K562 (cell line): ENCODE measurements at regions not wholly inside any gene's neighbourhood (a gene's known extent, or its start where the extent isn't known, plus 50 kb on each side); places are given as distances from the start of the nearest gene placed in this dataset.

Experiments used
- ATAC-seq: fragments of 200-7000 bp; cut with Tn5 transposase; 3 replicates; pipeline ENCODE4 v1.9.1; 2020; ENCODE audit warnings: moderate library complexity
- BruUV-seq: library from RNA; stranded (reverse); fragments of 400-500 nt; replicated peaks from 2 replicates; lab custom pipeline; 2021; lab: Mats Ljungman, UMichigan
- CTCF ChIA-PET: fragments of 300-600 bp; formaldehyde crosslinking; extraction: SDS; loops from one replicate; lab custom pipeline; 2021; ENCODE audit warnings: low intra/inter-chr PET ratio; lab: Yijun Ruan, JAX
- POLR2A ChIA-PET: fragments of 300-600, 350-650 bp; sonication (Branson Sonifier 250); formaldehyde crosslinking; extraction: SDS; loops from one replicate; lab custom pipeline; 2021; ENCODE audit warnings: antibody characterized with exemption, inconsistent platforms; lab: Yijun Ruan, JAX
- DNase-seq, 4 experiments: peaks; one replicate each; pipeline versions ENCODE4 v3.0.0 to v3.0.0-alpha.2; 2011 to 2018; ENCODE audit warnings: low spot score in 3 of 4, mixed read lengths in 3 of 4; ENCODE audit errors: extremely low read depth in 1 of 4
- FAIRE-seq: peaks from 2 replicates; lab custom pipeline; 2011; peaks lifted over from hg19 to GRCh38; lab: Jason Lieb, UNC
- H2AFZ ChIP-seq: 2 replicates; pipeline ENCODE4 v1.6.0; 2011; ENCODE audit warnings: low read depth, low read length, control low read depth, inconsistent platforms
- H3K27ac ChIP-seq: fragments of 200-600 bp; 3 replicates; pipeline ENCODE4 v1.8.0; 2011; ENCODE audit warnings: low read depth, mild to moderate bottlenecking, control low read depth, inconsistent platforms, low read length, moderate library complexity, mixed read lengths; ENCODE audit errors: extremely low read depth
- H3K27me3 ChIP-seq, 2 experiments: fragments of 300-600 bp in 1 of 2; 2 replicates in 1 of 2; 3 replicates in 1 of 2; pipeline versions ENCODE4 v1.6.0 to v1.8.0; 2011; ENCODE audit warnings: inconsistent platforms in 2 of 2, low read length in 2 of 2, mild to moderate bottlenecking in 1 of 2, mixed read lengths in 1 of 2, moderate library complexity in 1 of 2; ENCODE audit not compliant: control insufficient read depth in 2 of 2, insufficient read depth in 2 of 2
- H3K36me3 ChIP-seq: fragments of 300-600 bp; 3 replicates; pipeline ENCODE4 v1.8.0; 2011; ENCODE audit warnings: mild to moderate bottlenecking, low read length, inconsistent platforms; ENCODE audit not compliant: control insufficient read depth, insufficient read depth
- H3K4me1 ChIP-seq, 2 experiments: fragments of 200-600 bp in 1 of 2; replicated peaks in 1 of 2; 2 replicates in 1 of 2; 3 replicates in 1 of 2; pipeline versions ENCODE4 v1.5.1 to v1.8.0; 2011; ENCODE audit warnings: inconsistent platforms in 2 of 2, low read length in 2 of 2, mild to moderate bottlenecking in 1 of 2, mixed read lengths in 1 of 2, moderate library complexity in 1 of 2; ENCODE audit not compliant: control insufficient read depth in 2 of 2, insufficient read depth in 2 of 2
- H3K4me2 ChIP-seq: 2 replicates; pipeline ENCODE4 v1.6.1; 2011; ENCODE audit warnings: low read length, control low read depth, inconsistent platforms, mixed read lengths; ENCODE audit not compliant: insufficient read depth
- H3K4me3 ChIP-seq: fragments of 200-600 bp; sonication (generic), shearing (Covaris generic); 2 replicates; pipeline ENCODE4 v1.5.1; 2016; ENCODE audit warnings: control low read depth, inconsistent platforms
- H3K79me2 ChIP-seq: fragments of 200-600 bp; 3 replicates; pipeline ENCODE4 v1.8.0; 2011; ENCODE audit warnings: low read length, inconsistent platforms; ENCODE audit not compliant: control insufficient read depth, insufficient read depth
- H3K9ac ChIP-seq, 2 experiments: 2 replicates each; pipeline versions ENCODE4 v1.6.0 to v1.6.1; 2011; ENCODE audit warnings: low read depth in 2 of 2, low read length in 2 of 2, control low read depth in 1 of 2, inconsistent platforms in 1 of 2, mild to moderate bottlenecking in 1 of 2, mixed read lengths in 1 of 2; ENCODE audit not compliant: insufficient read depth in 1 of 2
- H3K9me1 ChIP-seq: one replicate; pipeline ENCODE4 v1.6.0; 2011; ENCODE audit warnings: inconsistent platforms, mild to moderate bottlenecking, low read length, moderate library complexity; ENCODE audit not compliant: control insufficient read depth, insufficient read depth
- H3K9me3 ChIP-seq: replicated peaks from 2 replicates; pipeline ENCODE4 v1.5.1; 2011; ENCODE audit warnings: low read depth, low read length, inconsistent platforms; ENCODE audit not compliant: control insufficient read depth, insufficient read depth
- H4K20me1 ChIP-seq: replicated peaks from 2 replicates; pipeline ENCODE4 v1.6.1; 2011; ENCODE audit warnings: low read length, inconsistent platforms, mixed read lengths; ENCODE audit not compliant: control insufficient read depth, insufficient read depth
- CCAR2 ChIP-seq: fragments of 200-400 bp; formaldehyde crosslinking; IDR thresholded peaks from 2 replicates; pipeline ENCODE4 v1.6.1; 2017; ENCODE audit warnings: mild to moderate bottlenecking, low read depth, low read length
- CEBPZ ChIP-seq: fragments of 150-350 bp; IDR thresholded peaks from 2 replicates; pipeline ENCODE4 v1.6.1; 2014; ENCODE audit warnings: low read depth, mild to moderate bottlenecking, low read length, borderline replicate concordance
- CREB1 ChIP-seq, 2 experiments: sonication (generic) in 1 of 2; formaldehyde crosslinking in 1 of 2; IDR thresholded peaks; 2 replicates each; pipeline versions ENCODE4 v1.6.1 to v1.8.0; 2012 to 2022; ENCODE audit warnings: inconsistent platforms in 1 of 2, mild to moderate bottlenecking in 1 of 2, missing genetic modification reagents in 1 of 2, moderate library complexity in 1 of 2
- CUX1 ChIP-seq: fragments of 200-800 bp; sonication (Bioruptor generic); IDR thresholded peaks from 2 replicates; pipeline ENCODE4 v1.6.1; 2016; ENCODE audit warnings: missing genetic modification characterization, missing compliant biosample characterization
- EGR1 ChIP-seq: fragments of 450-650 bp; conservative IDR thresholded peaks from 2 replicates; pipeline ENCODE4 v1.6.1; 2017; ENCODE audit warnings: mild to moderate bottlenecking
- ETV6 ChIP-seq, 3 experiments: fragments of 150-350 bp in 1 of 3; sonication (generic) in 1 of 3; formaldehyde crosslinking in 1 of 3; IDR thresholded peaks; 2 replicates each; pipeline versions ENCODE4 v1.6.1 to v1.8.0; 2014 to 2022; ENCODE audit warnings: borderline replicate concordance in 2 of 3, low read depth in 2 of 3, antibody characterized with exemption in 1 of 3, low read length in 1 of 3, mild to moderate bottlenecking in 1 of 3, missing genetic modification reagents in 1 of 3
- HBP1 ChIP-seq: fragments of 450-650 bp; formaldehyde crosslinking; IDR thresholded peaks from 2 replicates; pipeline ENCODE4 v1.4.0; 2022; ENCODE audit warnings: missing genetic modification characterization
- HNRNPL ChIP-seq: fragments of 200-400 bp; formaldehyde crosslinking; IDR thresholded peaks from 2 replicates; pipeline ENCODE4 v1.6.1; 2017; ENCODE audit warnings: low read depth, mild to moderate bottlenecking, low read length
- KAT8 ChIP-seq: fragments of 450-650 bp; IDR thresholded peaks from 2 replicates; pipeline ENCODE4 v1.6.1; 2016; ENCODE audit warnings: low read depth, mild to moderate bottlenecking
- MIER1 ChIP-seq: fragments of 450-650 bp; IDR thresholded peaks from 2 replicates; pipeline ENCODE4 v1.6.1; 2016; ENCODE audit warnings: antibody characterized with exemption, mild to moderate bottlenecking, low read depth
- NFIC ChIP-seq: fragments of 450-650 bp; IDR thresholded peaks from 2 replicates; pipeline ENCODE4 v1.6.1; 2017; ENCODE audit warnings: mild to moderate bottlenecking, inconsistent platforms
- NFRKB ChIP-seq: fragments of 450-650 bp; IDR thresholded peaks from 2 replicates; pipeline ENCODE4 v1.6.1; 2016; ENCODE audit warnings: low read depth
- TARDBP ChIP-seq: fragments of 450-650 bp; IDR thresholded peaks from 2 replicates; pipeline ENCODE4 v1.6.1; 2016
- ZNF239 ChIP-seq: fragments of 250-450 bp; sonication (Bioruptor Pico); IDR thresholded peaks from 2 replicates; pipeline ENCODE4 v1.4.0; 2020; ENCODE audit warnings: mild to moderate bottlenecking
- WGBS: fragments of 100-300 bp; shearing (Covaris generic); methylation state at CpG from one replicate; pipeline ENCODE4 v1.1.6; 2016; ENCODE audit warnings: low coverage, mixed read lengths; ENCODE audit not compliant: insufficient coverage; ENCODE audit errors: missing lambda C conversion rate; 5-methylcytosine and 5-hydroxymethylcytosine counted together
- in situ Hi-C: fragments of 300-500 bp; cut with MboI; formaldehyde crosslinking; loops from 4 replicates; pipeline ENCODE4 v1.15.0; 2018; ENCODE audit warnings: inconsistent platforms, mixed read lengths
- intact Hi-C: fragments of 100-400 bp; cut with micrococcal nuclease; formaldehyde crosslinking; loops from 2 replicates; pipeline ENCODE4 v1.14.2; 2022

- in situ Hi-C loops (no loop called here), intact Hi-C loops (no loop called here)
- Histone ChIP-seq H3K9me3 (no peaks in the 10 kb centered on the region), H3K9me1 (no peaks in the 10 kb centered on the region), H3K79me2 (no peaks in the 10 kb centered on the region), H4K20me1 (no peaks in the 10 kb centered on the region; the same call in 1 of the 2 replicates), H3K9ac (no peak overlapping the region), H3K4me2 (no peak overlapping the region), H3K27ac (no peak overlapping the region), H2AFZ (no peak overlapping the region), H3K4me3 (no peak overlapping the region), H3K27me3 (peaks cover 12 to 20% of the 10 kb centered on the region in 2 experiments; a peak in 3 of 5 replicates), H3K36me3 (no peaks in the 10 kb centered on the region), H3K4me1 (no peaks in the 10 kb centered on the region)
- ChIA-PET CTCF (no interaction called here), POLR2A (no interaction called here)
- no TSS peak for BruUV-seq
- DNase-seq (no peak), FAIRE-seq (no peak), ATAC-seq (no peak)
- WGBS = 0% methylated on average over 1 of the region's 1 CpG
- TF ChIP-seq ETV6 (IDR thresholded peaks at IDR 0.05; ENCODE audit: borderline replicate concordance in 1 of 2, low read depth in 2 of 2, low read length in 1 of 2) (no peak), ETV6 (CRISPR knock-in tag; IDR thresholded peaks at IDR 0.05; ENCODE audit: borderline replicate concordance) (no peak), CREB1 (IDR thresholded peaks at IDR 0.05) (no peak), CREB1 (CRISPR knock-in tag; IDR thresholded peaks at IDR 0.05) (no peak), NFRKB (no peak), ZNF239 (no peak), HBP1 (no peak), EGR1 (no peak), CCAR2 (no peak), MIER1 (no peak), CUX1 (CRISPR knock-in tag) (no peak), KAT8 (no peak), TARDBP (no peak), HNRNPL (no peak), CEBPZ (no peak), NFIC (no peak)
Observed at GRCh38 chr2:15704788-15705115, 113.1 kb downstream of the DDX1 start.
